ENCODE measurements at regions not wholly inside any gene's neighbourhood (a gene's known extent, or its start where the extent isn't known, plus 50 kb on each side); places are given as distances from the start of the nearest gene placed in this dataset.

DNA sequence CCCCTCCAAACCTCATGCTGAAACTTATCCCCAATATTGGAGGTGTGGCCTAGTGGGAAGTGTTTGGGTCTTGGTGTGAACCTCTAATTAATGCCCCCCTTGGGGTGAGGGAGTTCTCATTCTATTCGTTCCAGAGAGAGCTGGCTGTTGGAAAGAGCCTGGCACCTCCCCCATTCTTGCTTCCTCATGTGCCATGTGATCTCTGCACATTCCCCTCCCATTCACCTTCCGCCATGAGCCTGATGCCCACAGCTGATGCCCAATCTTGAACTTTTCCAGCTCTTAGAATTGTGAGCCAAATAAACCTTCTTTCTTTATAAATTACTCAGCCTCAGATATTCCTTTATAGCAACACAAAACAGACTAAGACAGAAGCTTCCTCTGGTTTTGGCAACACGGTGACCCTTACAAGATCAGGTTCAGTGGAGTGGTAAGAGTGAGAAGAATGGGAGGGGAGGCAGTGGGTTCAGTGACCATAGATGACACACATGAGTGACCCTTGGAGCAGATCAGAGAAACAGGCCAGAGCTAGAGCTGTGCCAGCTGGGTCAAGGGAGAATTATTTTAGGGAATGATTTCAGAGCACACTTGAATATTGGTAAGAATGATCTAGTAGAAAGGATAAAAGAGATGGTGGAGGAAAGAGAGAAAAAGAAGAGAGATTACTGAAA lies 176.4 kb downstream of the LY86 start:
- TF ChIP-seq, protein P1, sequence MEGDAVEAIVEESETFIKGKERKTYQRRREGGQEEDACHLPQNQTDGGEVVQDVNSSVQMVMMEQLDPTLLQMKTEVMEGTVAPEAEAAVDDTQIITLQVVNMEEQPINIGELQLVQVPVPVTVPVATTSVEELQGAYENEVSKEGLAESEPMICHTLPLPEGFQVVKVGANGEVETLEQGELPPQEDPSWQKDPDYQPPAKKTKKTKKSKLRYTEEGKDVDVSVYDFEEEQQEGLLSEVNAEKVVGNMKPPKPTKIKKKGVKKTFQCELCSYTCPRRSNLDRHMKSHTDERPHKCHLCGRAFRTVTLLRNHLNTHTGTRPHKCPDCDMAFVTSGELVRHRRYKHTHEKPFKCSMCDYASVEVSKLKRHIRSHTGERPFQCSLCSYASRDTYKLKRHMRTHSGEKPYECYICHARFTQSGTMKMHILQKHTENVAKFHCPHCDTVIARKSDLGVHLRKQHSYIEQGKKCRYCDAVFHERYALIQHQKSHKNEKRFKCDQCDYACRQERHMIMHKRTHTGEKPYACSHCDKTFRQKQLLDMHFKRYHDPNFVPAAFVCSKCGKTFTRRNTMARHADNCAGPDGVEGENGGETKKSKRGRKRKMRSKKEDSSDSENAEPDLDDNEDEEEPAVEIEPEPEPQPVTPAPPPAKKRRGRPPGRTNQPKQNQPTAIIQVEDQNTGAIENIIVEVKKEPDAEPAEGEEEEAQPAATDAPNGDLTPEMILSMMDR (conservative IDR thresholded peaks at IDR 0.05; ENCODE audit: low read depth, low read length), result no peak
- no peak for TF ChIP-seq EZH2 (IDR thresholded peaks at IDR 0.05; ENCODE audit: borderline replicate concordance, low read depth, low read length, poor library complexity, severe bottlenecking)
